OCI-LY1 (cell line): ENCODE measurements at regions not wholly inside any gene's neighbourhood (a gene's known extent, or its start where the extent isn't known, plus 50 kb on each side); places are given as distances from the start of the nearest gene placed in this dataset.

Experiments used
- EZH2 ChIP-seq: fragments of 200-600 bp; sonication (generic), shearing (Covaris generic); IDR thresholded peaks from 2 replicates; pipeline ENCODE4 v1.8.0; 2017; ENCODE audit warnings: borderline replicate concordance, mixed run types, mild to moderate bottlenecking, antibody characterized with exemption, low read length, moderate library complexity, mixed read lengths
- TF ChIP-seq, protein P1 (sequence below): fragments of 200-600 bp; sonication (generic), shearing (Covaris generic); IDR thresholded peaks from 2 replicates; pipeline ENCODE4 v1.5.1; 2017; ENCODE audit warnings: mild to moderate bottlenecking, antibody characterized with exemption, low read length, moderate library complexity, mixed read lengths

DNA sequence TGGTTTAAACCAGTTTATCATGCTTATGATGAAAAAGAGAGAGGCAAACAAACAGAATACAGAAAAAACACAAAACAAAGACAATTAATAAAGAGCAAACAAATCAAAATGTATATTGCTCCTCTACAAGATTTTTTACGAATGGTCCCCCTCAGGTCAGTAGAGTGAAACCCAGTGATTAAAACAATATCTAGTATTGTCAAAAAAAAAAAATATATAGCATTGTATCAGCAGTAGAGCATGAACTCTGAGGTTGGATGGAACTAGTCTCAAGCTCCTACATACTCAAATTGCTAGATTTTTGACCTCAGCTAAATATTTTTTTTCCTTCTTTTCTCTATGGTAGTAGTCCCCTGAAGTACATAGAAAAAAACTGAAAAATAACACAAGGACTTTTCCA lies 290.3 kb upstream of the LUZP2 start:
- TF ChIP-seq, protein P1, sequence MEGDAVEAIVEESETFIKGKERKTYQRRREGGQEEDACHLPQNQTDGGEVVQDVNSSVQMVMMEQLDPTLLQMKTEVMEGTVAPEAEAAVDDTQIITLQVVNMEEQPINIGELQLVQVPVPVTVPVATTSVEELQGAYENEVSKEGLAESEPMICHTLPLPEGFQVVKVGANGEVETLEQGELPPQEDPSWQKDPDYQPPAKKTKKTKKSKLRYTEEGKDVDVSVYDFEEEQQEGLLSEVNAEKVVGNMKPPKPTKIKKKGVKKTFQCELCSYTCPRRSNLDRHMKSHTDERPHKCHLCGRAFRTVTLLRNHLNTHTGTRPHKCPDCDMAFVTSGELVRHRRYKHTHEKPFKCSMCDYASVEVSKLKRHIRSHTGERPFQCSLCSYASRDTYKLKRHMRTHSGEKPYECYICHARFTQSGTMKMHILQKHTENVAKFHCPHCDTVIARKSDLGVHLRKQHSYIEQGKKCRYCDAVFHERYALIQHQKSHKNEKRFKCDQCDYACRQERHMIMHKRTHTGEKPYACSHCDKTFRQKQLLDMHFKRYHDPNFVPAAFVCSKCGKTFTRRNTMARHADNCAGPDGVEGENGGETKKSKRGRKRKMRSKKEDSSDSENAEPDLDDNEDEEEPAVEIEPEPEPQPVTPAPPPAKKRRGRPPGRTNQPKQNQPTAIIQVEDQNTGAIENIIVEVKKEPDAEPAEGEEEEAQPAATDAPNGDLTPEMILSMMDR = no peak
- no peak for TF ChIP-seq EZH2
